Spinal cord (tissue), 9 donors: ENCODE measurements at regions not wholly inside any gene's neighbourhood (a gene's known extent, or its start where the extent isn't known, plus 50 kb on each side); places are given as distances from the start of the nearest gene placed in this dataset.
A peak's percentile ranks its signal among the peaks of the same experiment; 100 is the strongest.

Experiments
- DNase-seq, 6 donors: peaks; one replicate each; pipeline versions ENCODE4 v3.0.0 to v3.0.0-alpha.2; 2013 to 2015; ENCODE audit warnings: low spot score in 6 of 6, low read depth in 4 of 6
- H3K27ac ChIP-seq: one replicate; pipeline ENCODE4 v1.5.1; 2013; ENCODE audit warnings: low read depth, low read length, control low read depth
- H3K27me3 ChIP-seq: one replicate; pipeline ENCODE4 v1.6.1; 2013; ENCODE audit warnings: low read length; ENCODE audit not compliant: control insufficient read depth, insufficient read depth
- H3K36me3 ChIP-seq: one replicate; pipeline ENCODE4 v1.6.1; 2013; ENCODE audit warnings: low read length; ENCODE audit not compliant: control insufficient read depth, insufficient read depth
- H3K4me1 ChIP-seq: one replicate; pipeline ENCODE4 v1.6.1; 2013; ENCODE audit warnings: low read length; ENCODE audit not compliant: control insufficient read depth, insufficient read depth
- H3K4me3 ChIP-seq: one replicate; pipeline ENCODE4 v1.5.1; 2013; ENCODE audit warnings: low read depth, low read length, control low read depth
- H3K9me3 ChIP-seq: one replicate; pipeline ENCODE4 v1.6.1; 2013; ENCODE audit warnings: low read length; ENCODE audit not compliant: control insufficient read depth, insufficient read depth
- WGBS: methylation state at CpG from one replicate; pipeline ENCODE4 v1.1.5; 2013; ENCODE audit warnings: missing lambda C conversion rate; ENCODE audit not compliant: insufficient coverage; 5-methylcytosine and 5-hydroxymethylcytosine counted together
- donor health status: healthy.

DNA sequence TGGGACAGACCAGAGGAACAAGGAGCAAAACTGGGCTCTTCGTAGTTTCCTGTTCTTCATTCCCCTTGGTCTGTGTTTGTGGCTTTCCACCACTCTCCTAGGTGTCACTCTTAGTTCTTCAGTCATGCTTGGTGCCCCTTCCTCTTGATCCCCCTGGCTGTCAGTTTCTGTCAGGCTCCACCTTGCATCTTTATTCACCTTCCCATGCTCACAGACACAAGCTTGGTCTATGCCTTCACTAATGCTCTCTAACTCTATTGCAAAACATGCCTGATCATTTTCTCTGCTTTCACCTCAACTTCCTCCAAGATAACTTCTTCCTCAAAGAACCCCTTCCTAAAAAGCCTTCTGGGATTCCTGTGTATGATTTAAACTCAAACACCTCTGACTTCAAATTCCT, 122.9 kb downstream of the GLUL start:
- Histone ChIP-seq H3K9me3 (no peaks in the 10 kb centered on the region), H3K4me3 (no peak overlapping the region), H3K27me3 (no peaks in the 10 kb centered on the region), H3K4me1 (no peaks in the 10 kb centered on the region), H3K36me3 (no peaks in the 10 kb centered on the region), H3K27ac (no peak overlapping the region)
- 100% methylated on average over 1 of the region's 1 CpG for WGBS
- DNase-seq, result no peak

- H3K27ac ChIP-seq, result no peak overlapping the region
- no CpG with 5 or more reads among the region's 1 CpG for WGBS
- no peaks in the 10 kb centered on the region for H3K27me3 ChIP-seq
- no peaks in the 10 kb centered on the region for H3K36me3 ChIP-seq
- H3K9me3 ChIP-seq, result no peaks in the 10 kb centered on the region
- peak in 1 of 6 donors; percentile 11 for DNase-seq
- H3K4me1 ChIP-seq, result no peaks in the 10 kb centered on the region
- no peak overlapping the region for H3K4me3 ChIP-seq
Observed at GRCh38 chr1:182264185-182264584, 127.4 kb downstream of the GLUL start.

DNA sequence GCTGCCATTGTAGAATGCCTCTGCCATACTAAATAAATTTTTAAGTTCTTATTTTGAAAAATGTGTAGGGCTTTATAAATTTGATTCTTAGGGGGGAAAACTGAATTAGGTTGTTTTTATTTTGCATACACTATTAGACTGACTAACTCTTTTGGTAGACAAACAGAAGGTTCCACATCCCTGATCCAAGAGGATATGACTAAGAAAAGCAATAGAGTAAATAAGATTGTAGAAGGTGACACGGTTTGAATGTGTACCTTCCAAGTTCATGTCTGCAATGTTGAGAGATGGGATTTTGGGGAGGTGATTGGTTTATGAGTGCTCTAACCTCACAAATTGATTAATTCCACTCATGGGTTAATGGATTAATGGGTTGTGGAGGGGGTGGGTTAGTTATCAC, 127.9 kb downstream of the GLUL start:
- Histone ChIP-seq H3K9me3 (no peaks in the 10 kb centered on the region), H3K36me3 (no peaks in the 10 kb centered on the region), H3K4me3 (no peak overlapping the region), H3K4me1 (no peaks in the 10 kb centered on the region), H3K27me3 (no peaks in the 10 kb centered on the region), H3K27ac (no peak overlapping the region)
- DNase-seq, result no peak
- 83% methylated on average over 1 of the region's 1 CpG for WGBS

DNA sequence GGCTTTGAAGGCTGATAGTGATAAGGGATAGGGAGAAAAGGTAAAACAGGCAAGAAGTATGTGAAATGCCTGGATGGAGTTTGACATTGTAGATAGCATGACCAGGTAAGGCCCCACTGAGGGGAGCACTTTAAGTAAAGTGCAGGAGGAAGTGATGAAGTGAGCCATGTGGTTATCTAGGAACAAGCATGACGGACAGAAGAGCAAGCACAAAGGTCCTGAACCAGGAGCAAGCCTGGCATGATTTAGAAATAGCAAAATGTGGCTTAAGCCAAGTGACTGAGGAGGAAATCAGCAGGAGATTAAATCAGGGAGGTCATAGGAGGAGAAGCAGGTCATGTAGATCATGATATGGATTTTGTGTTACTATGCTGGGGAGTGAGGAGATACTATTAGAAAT, 129.2 kb downstream of the GLUL start:
- no peaks in the 10 kb centered on the region for H3K4me1 ChIP-seq

DNA sequence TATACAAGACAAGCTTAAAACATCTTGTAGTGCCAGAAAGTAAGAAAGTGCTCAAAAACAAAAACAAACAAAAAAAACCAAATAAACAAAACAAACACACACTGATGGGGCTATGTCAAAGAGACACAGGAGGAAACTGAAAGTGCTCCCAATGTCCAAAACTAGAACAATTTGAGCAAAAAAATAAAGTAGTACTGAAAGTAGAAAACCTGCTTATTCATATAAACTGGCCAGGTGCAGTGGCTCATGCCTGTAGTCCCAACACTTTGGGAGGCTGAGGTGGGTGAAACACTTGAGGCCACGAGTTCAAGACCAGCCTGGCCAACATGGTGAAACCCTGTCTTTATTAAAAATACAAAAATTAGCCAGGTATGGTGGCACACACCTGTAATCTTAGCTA, 129.9 kb downstream of the GLUL start:
- no peak overlapping the region for H3K4me3 ChIP-seq
- 80% methylated on average over 1 of the region's 1 CpG for WGBS

More for the DNA sequence above, 129.2 kb downstream of the GLUL start:
- Histone ChIP-seq H3K4me3 (no peak overlapping the region), H3K27ac (no peak overlapping the region), H3K27me3 (no peaks in the 10 kb centered on the region), H3K36me3 (no peaks in the 10 kb centered on the region), H3K9me3 (no peaks in the 10 kb centered on the region)
- DNase-seq, result no peak
- WGBS, result 84% methylated on average over 1 of the region's 1 CpG

DNA sequence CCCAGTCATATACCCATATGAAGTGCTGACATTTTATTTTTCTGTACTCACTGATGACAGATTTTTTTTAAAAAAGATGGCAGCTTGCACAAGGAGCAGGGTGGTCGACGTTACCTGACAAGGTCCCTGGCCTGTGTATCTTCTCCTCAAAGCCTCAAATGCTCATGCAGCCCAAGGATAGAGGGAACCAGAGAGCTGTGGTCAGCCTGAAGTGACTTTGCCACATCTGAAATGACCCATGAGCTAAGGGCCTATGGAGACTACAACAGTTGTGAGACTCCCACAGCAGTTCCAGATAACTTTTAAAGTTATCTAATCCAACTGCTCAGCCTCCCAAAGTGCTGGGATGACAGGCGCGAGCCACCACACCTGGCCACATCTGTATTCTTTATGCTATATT, 131.1 kb downstream of the GLUL start:
- 93% methylated on average over 2 of the region's 4 CpGs for WGBS
- H3K4me3 ChIP-seq, result no peak overlapping the region
- no peaks in the 10 kb centered on the region for H3K27me3 ChIP-seq
- DNase-seq, result no peak
- H3K36me3 ChIP-seq, result no peaks in the 10 kb centered on the region
- H3K27ac ChIP-seq, result no peak overlapping the region
- no peaks in the 10 kb centered on the region for H3K9me3 ChIP-seq
- no peaks in the 10 kb centered on the region for H3K4me1 ChIP-seq

More for the DNA sequence above, 129.9 kb downstream of the GLUL start:
- Histone ChIP-seq H3K27me3 (no peaks in the 10 kb centered on the region), H3K4me1 (no peaks in the 10 kb centered on the region), H3K36me3 (no peaks in the 10 kb centered on the region), H3K9me3 (no peaks in the 10 kb centered on the region), H3K27ac (no peak overlapping the region)
- DNase-seq, result no peak

GRCh38 chr1:182259968-182260367, 131.6 kb downstream of the GLUL start:
- H3K27me3 ChIP-seq, result no peaks in the 10 kb centered on the region
- no peak overlapping the region for H3K4me3 ChIP-seq
- no peaks in the 10 kb centered on the region for H3K36me3 ChIP-seq
- no peaks in the 10 kb centered on the region for H3K4me1 ChIP-seq
- no peaks in the 10 kb centered on the region for H3K9me3 ChIP-seq
- 75% methylated on average over 2 of the region's 2 CpGs for WGBS
- no peak for DNase-seq
- H3K27ac ChIP-seq, result no peak overlapping the region

GRCh38 chr1:182259229-182259872, 132.2 kb downstream of the GLUL start:
- Histone ChIP-seq H3K27ac (peak overlapping the region; percentile 18), H3K36me3 (no peaks in the 10 kb centered on the region), H3K4me1 (no peaks in the 10 kb centered on the region), H3K4me3 (no peak overlapping the region), H3K9me3 (no peaks in the 10 kb centered on the region), H3K27me3 (no peaks in the 10 kb centered on the region)
- 60% methylated on average over 3 of the region's 4 CpGs for WGBS
- DNase-seq, result peak in 1 of 6 donors; percentile 32

GRCh38 chr1:182257369-182258063, 134.1 kb downstream of the GLUL start:
- H3K9me3 ChIP-seq, result no peaks in the 10 kb centered on the region
- no peak for DNase-seq
- no peak overlapping the region for H3K4me3 ChIP-seq
- H3K27me3 ChIP-seq, result no peaks in the 10 kb centered on the region
- no peak overlapping the region for H3K27ac ChIP-seq
- WGBS, result 58% methylated on average over 2 of the region's 2 CpGs
- H3K36me3 ChIP-seq, result no peaks in the 10 kb centered on the region
- no peaks in the 10 kb centered on the region for H3K4me1 ChIP-seq

GRCh38 chr1:182256931-182257330, 134.7 kb downstream of the GLUL start:
- H3K4me3 ChIP-seq, result no peak overlapping the region

More at GRCh38 chr1:182256931-182257330, 134.7 kb downstream of the GLUL start:
- Histone ChIP-seq H3K27ac (no peak overlapping the region), H3K27me3 (no peaks in the 10 kb centered on the region), H3K36me3 (no peaks in the 10 kb centered on the region), H3K9me3 (no peaks in the 10 kb centered on the region), H3K4me1 (no peaks in the 10 kb centered on the region)
- WGBS, result no CpG with 5 or more reads among the region's 4 CpGs
- no peak for DNase-seq
